ENCODE measurements at regions not wholly inside any gene's neighbourhood (a gene's known extent, or its start where the extent isn't known, plus 50 kb on each side); places are given as distances from the start of the nearest gene placed in this dataset.

- H3K4me1 ChIP-seq (ENCODE audit: control insufficient read depth, low read depth, low read length), result no peaks in the 10 kb centered on the region
- no peak overlapping the region for H2BK15ac ChIP-seq (replicated peaks; ENCODE audit: low read depth)
- no peak overlapping the region for H3K4ac ChIP-seq (ENCODE audit: low read depth, low read length)
- no peaks in the 10 kb centered on the region for H3K36me3 ChIP-seq (ENCODE audit: control insufficient read depth, insufficient read depth, low read length)
- DNase-seq, result no peak
- no CpG with 5 or more reads among the region's 6 CpGs for WGBS (ENCODE audit: extremely low coverage, insufficient coverage, low lambda C conversion rate)
- H3K9ac ChIP-seq (ENCODE audit: low read length), result no peak overlapping the region
- no peak overlapping the region for H3K56ac ChIP-seq (ENCODE audit: low read length)
- no peak overlapping the region for H2BK5ac ChIP-seq (ENCODE audit: low read length)
- H3K27me3 ChIP-seq (ENCODE audit: insufficient read depth, low read length, poor library complexity), result no peaks in the 10 kb centered on the region
- H3K79me1 ChIP-seq (ENCODE audit: low read length), result no peaks in the 10 kb centered on the region
- no peak overlapping the region for H3K27ac ChIP-seq (ENCODE audit: low read depth, low read length)
- H3K18ac ChIP-seq (ENCODE audit: low read length), result no peak overlapping the region
- no peak overlapping the region for H3K4me3 ChIP-seq (ENCODE audit: low read length)
- H4K8ac ChIP-seq (ENCODE audit: low read depth, low read length), result no peak overlapping the region
- H3K4me2 ChIP-seq (ENCODE audit: low read length), result no peak overlapping the region
- no peak overlapping the region for H2BK120ac ChIP-seq (ENCODE audit: low read depth, low read length)
- no peak overlapping the region for H4K5ac ChIP-seq (ENCODE audit: low read length)
- H3K23ac ChIP-seq (ENCODE audit: low read length), result peak overlapping the region; percentile 96
- no peaks in the 10 kb centered on the region for H3K79me2 ChIP-seq (ENCODE audit: control insufficient read depth, insufficient read depth, low read length)
- no peak overlapping the region for H2AK5ac ChIP-seq (ENCODE audit: low read length)
These were observed 194.2 kb downstream of the ACKR3 start for GRCh38 chr2:236763857-236764256.

DNA sequence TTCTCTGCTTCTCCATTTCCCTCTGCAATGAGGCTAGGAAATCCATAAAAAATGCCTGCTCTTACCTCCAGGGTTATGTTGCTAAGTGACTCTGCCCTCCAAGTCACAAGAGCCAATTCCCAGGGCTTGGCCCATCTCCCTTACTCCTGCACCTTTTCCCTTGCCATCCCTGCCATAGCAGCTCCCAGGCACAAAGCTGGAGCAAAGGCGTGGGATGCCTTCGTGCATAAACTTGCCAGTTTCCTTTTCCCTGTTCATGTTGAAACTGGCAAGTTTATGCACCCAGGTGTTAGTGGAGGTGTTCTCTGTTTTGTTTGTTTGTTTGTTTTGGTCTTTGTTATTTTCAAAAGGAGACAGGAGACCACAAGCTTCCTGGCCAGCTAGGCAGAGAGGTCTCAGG is 195.1 kb downstream of the ACKR3 start:
- Histone ChIP-seq H3K36me3 (ENCODE audit: control insufficient read depth, insufficient read depth, low read length) (no peaks in the 10 kb centered on the region), H2BK5ac (ENCODE audit: low read length) (no peak overlapping the region), H3K4me1 (ENCODE audit: control insufficient read depth, low read depth, low read length) (no peaks in the 10 kb centered on the region), H3K56ac (ENCODE audit: low read length) (no peak overlapping the region), H2BK15ac (replicated peaks; ENCODE audit: low read depth) (no peak overlapping the region), H3K27me3 (ENCODE audit: insufficient read depth, low read length, poor library complexity) (no peaks in the 10 kb centered on the region), H3K79me1 (ENCODE audit: low read length) (no peaks in the 10 kb centered on the region), H3K23ac (ENCODE audit: low read length) (no peak overlapping the region), H3K4me3 (ENCODE audit: low read length) (no peak overlapping the region), H4K5ac (ENCODE audit: low read length) (no peak overlapping the region), H3K4me2 (ENCODE audit: low read length) (no peak overlapping the region), H3K27ac (ENCODE audit: low read depth, low read length) (no peak overlapping the region), H3K4ac (ENCODE audit: low read depth, low read length) (no peak overlapping the region), H4K8ac (ENCODE audit: low read depth, low read length) (no peak overlapping the region), H3K9ac (ENCODE audit: low read length) (no peak overlapping the region), H3K79me2 (ENCODE audit: control insufficient read depth, insufficient read depth, low read length) (no peaks in the 10 kb centered on the region), H2BK120ac (ENCODE audit: low read depth, low read length) (no peak overlapping the region), H2AK5ac (ENCODE audit: low read length) (no peak overlapping the region), H3K18ac (ENCODE audit: low read length) (no peak overlapping the region)
- no peak for DNase-seq
- no CpG with 5 or more reads among the region's 2 CpGs for WGBS (ENCODE audit: extremely low coverage, insufficient coverage, low lambda C conversion rate)

GRCh38 chr2:236765478-236765877 is 195.9 kb downstream of the ACKR3 start:
- Histone ChIP-seq H3K4me1 (ENCODE audit: control insufficient read depth, low read depth, low read length) (no peaks in the 10 kb centered on the region), H3K23ac (ENCODE audit: low read length) (no peak overlapping the region), H2BK5ac (ENCODE audit: low read length) (no peak overlapping the region), H4K8ac (ENCODE audit: low read depth, low read length) (no peak overlapping the region), H2BK120ac (ENCODE audit: low read depth, low read length) (no peak overlapping the region), H3K56ac (ENCODE audit: low read length) (no peak overlapping the region), H3K36me3 (ENCODE audit: control insufficient read depth, insufficient read depth, low read length) (no peaks in the 10 kb centered on the region), H2AK5ac (ENCODE audit: low read length) (no peak overlapping the region), H3K27ac (ENCODE audit: low read depth, low read length) (no peak overlapping the region), H3K4me2 (ENCODE audit: low read length) (no peak overlapping the region), H2BK15ac (replicated peaks; ENCODE audit: low read depth) (no peak overlapping the region), H3K79me1 (ENCODE audit: low read length) (no peaks in the 10 kb centered on the region), H3K27me3 (ENCODE audit: insufficient read depth, low read length, poor library complexity) (no peaks in the 10 kb centered on the region), H3K18ac (ENCODE audit: low read length) (no peak overlapping the region), H3K4me3 (ENCODE audit: low read length) (no peak overlapping the region), H4K5ac (ENCODE audit: low read length) (no peak overlapping the region), H3K9ac (ENCODE audit: low read length) (no peak overlapping the region), H3K79me2 (ENCODE audit: control insufficient read depth, insufficient read depth, low read length) (no peaks in the 10 kb centered on the region), H3K4ac (ENCODE audit: low read depth, low read length) (no peak overlapping the region)
- WGBS (ENCODE audit: extremely low coverage, insufficient coverage, low lambda C conversion rate), result no CpG with 5 or more reads among the region's 3 CpGs
- DNase-seq, result no peak

- WGBS (ENCODE audit: extremely low coverage, insufficient coverage, low lambda C conversion rate), result no CpG with 5 or more reads among the region's 2 CpGs
These were observed 197.2 kb downstream of the ACKR3 start for GRCh38 chr2:236766850-236767249.

GRCh38 chr2:236767941-236768340 is 198.3 kb downstream of the ACKR3 start:
- no peak overlapping the region for H3K27ac ChIP-seq (ENCODE audit: low read depth, low read length)
- no peak overlapping the region for H3K18ac ChIP-seq (ENCODE audit: low read length)
- no peak overlapping the region for H3K9ac ChIP-seq (ENCODE audit: low read length)
- H3K79me2 ChIP-seq (ENCODE audit: control insufficient read depth, insufficient read depth, low read length), result no peaks in the 10 kb centered on the region
- no peak overlapping the region for H2BK5ac ChIP-seq (ENCODE audit: low read length)
- no peaks in the 10 kb centered on the region for H3K79me1 ChIP-seq (ENCODE audit: low read length)
- no peak overlapping the region for H3K56ac ChIP-seq (ENCODE audit: low read length)
- no peak overlapping the region for H4K8ac ChIP-seq (ENCODE audit: low read depth, low read length)
- no CpG with 5 or more reads among the region's 7 CpGs for WGBS (ENCODE audit: extremely low coverage, insufficient coverage, low lambda C conversion rate)
- H2BK120ac ChIP-seq (ENCODE audit: low read depth, low read length), result no peak overlapping the region
- no peaks in the 10 kb centered on the region for H3K27me3 ChIP-seq (ENCODE audit: insufficient read depth, low read length, poor library complexity)
- no peak overlapping the region for H3K4me3 ChIP-seq (ENCODE audit: low read length)
- no peaks in the 10 kb centered on the region for H3K36me3 ChIP-seq (ENCODE audit: control insufficient read depth, insufficient read depth, low read length)
- H3K4ac ChIP-seq (ENCODE audit: low read depth, low read length), result no peak overlapping the region
- H3K4me1 ChIP-seq (ENCODE audit: control insufficient read depth, low read depth, low read length), result no peaks in the 10 kb centered on the region
- H2BK15ac ChIP-seq (replicated peaks; ENCODE audit: low read depth), result no peak overlapping the region
- no peak overlapping the region for H3K4me2 ChIP-seq (ENCODE audit: low read length)
- no peak overlapping the region for H2AK5ac ChIP-seq (ENCODE audit: low read length)
- H4K5ac ChIP-seq (ENCODE audit: low read length), result no peak overlapping the region
- no peak overlapping the region for H3K23ac ChIP-seq (ENCODE audit: low read length)
- no peak for DNase-seq

More at GRCh38 chr2:236766850-236767249, 197.2 kb downstream of the ACKR3 start:
- Histone ChIP-seq H2AK5ac (ENCODE audit: low read length) (no peak overlapping the region), H2BK120ac (ENCODE audit: low read depth, low read length) (no peak overlapping the region), H3K23ac (ENCODE audit: low read length) (no peak overlapping the region), H3K27me3 (ENCODE audit: insufficient read depth, low read length, poor library complexity) (no peaks in the 10 kb centered on the region), H3K4me3 (ENCODE audit: low read length) (no peak overlapping the region), H3K4me2 (ENCODE audit: low read length) (no peak overlapping the region), H3K4me1 (ENCODE audit: control insufficient read depth, low read depth, low read length) (no peaks in the 10 kb centered on the region), H3K4ac (ENCODE audit: low read depth, low read length) (no peak overlapping the region), H3K27ac (ENCODE audit: low read depth, low read length) (no peak overlapping the region), H3K56ac (ENCODE audit: low read length) (no peak overlapping the region), H2BK5ac (ENCODE audit: low read length) (no peak overlapping the region), H4K8ac (ENCODE audit: low read depth, low read length) (no peak overlapping the region), H3K9ac (ENCODE audit: low read length) (no peak overlapping the region), H3K79me1 (ENCODE audit: low read length) (no peaks in the 10 kb centered on the region), H2BK15ac (replicated peaks; ENCODE audit: low read depth) (no peak overlapping the region), H3K79me2 (ENCODE audit: control insufficient read depth, insufficient read depth, low read length) (no peaks in the 10 kb centered on the region), H4K5ac (ENCODE audit: low read length) (no peak overlapping the region), H3K18ac (ENCODE audit: low read length) (no peak overlapping the region), H3K36me3 (ENCODE audit: control insufficient read depth, insufficient read depth, low read length) (no peaks in the 10 kb centered on the region)
- DNase-seq, result no peak

GRCh38 chr2:236768393-236769140 is 198.9 kb downstream of the ACKR3 start:
- H3K9ac ChIP-seq (ENCODE audit: low read length), result no peak overlapping the region
- no peaks in the 10 kb centered on the region for H3K27me3 ChIP-seq (ENCODE audit: insufficient read depth, low read length, poor library complexity)
- H3K4ac ChIP-seq (ENCODE audit: low read depth, low read length), result no peak overlapping the region
- no peak overlapping the region for H3K56ac ChIP-seq (ENCODE audit: low read length)
- no peaks in the 10 kb centered on the region for H3K4me1 ChIP-seq (ENCODE audit: control insufficient read depth, low read depth, low read length)
- peak overlapping the region; percentile 66 for H3K23ac ChIP-seq (ENCODE audit: low read length)
- H2BK5ac ChIP-seq (ENCODE audit: low read length), result no peak overlapping the region
- no peaks in the 10 kb centered on the region for H3K79me2 ChIP-seq (ENCODE audit: control insufficient read depth, insufficient read depth, low read length)
- H2BK120ac ChIP-seq (ENCODE audit: low read depth, low read length), result no peak overlapping the region
- H2AK5ac ChIP-seq (ENCODE audit: low read length), result no peak overlapping the region
- H4K8ac ChIP-seq (ENCODE audit: low read depth, low read length), result no peak overlapping the region
- no peak for DNase-seq
- H2BK15ac ChIP-seq (replicated peaks; ENCODE audit: low read depth), result no peak overlapping the region
- no peaks in the 10 kb centered on the region for H3K36me3 ChIP-seq (ENCODE audit: control insufficient read depth, insufficient read depth, low read length)
- no peak overlapping the region for H3K4me3 ChIP-seq (ENCODE audit: low read length)
- H3K4me2 ChIP-seq (ENCODE audit: low read length), result no peak overlapping the region
- no peak overlapping the region for H4K5ac ChIP-seq (ENCODE audit: low read length)
- H3K79me1 ChIP-seq (ENCODE audit: low read length), result no peaks in the 10 kb centered on the region
- no peak overlapping the region for H3K18ac ChIP-seq (ENCODE audit: low read length)
- no CpG with 5 or more reads among the region's 4 CpGs for WGBS (ENCODE audit: extremely low coverage, insufficient coverage, low lambda C conversion rate)
- H3K27ac ChIP-seq (ENCODE audit: low read depth, low read length), result no peak overlapping the region

All from mesendoderm (in vitro differentiated cells).